ENCODE measurements at regions not wholly inside any gene's neighbourhood (a gene's known extent, or its start where the extent isn't known, plus 50 kb on each side); places are given as distances from the start of the nearest gene placed in this dataset.
"Not testable (repeated sequence)": the region's sequence is repeated elsewhere in the genome, so short reads cannot be mapped to it uniquely, and the experiment has no call there.

- no peak for DNase-seq (ENCODE audit: low read depth in 2 of 2)
Observed at GRCh38 chr9:30609713-30610112, 1774.7 kb upstream of the ACO1 start.

GRCh38 chr9:30616782-30617181, 1767.7 kb upstream of the ACO1 start:
- DNase-seq (ENCODE audit: low read depth in 2 of 2), result not testable (repeated sequence)

- no peak for DNase-seq (ENCODE audit: low read depth in 2 of 2)
Observed at GRCh38 chr9:30622561-30622960, 1761.9 kb upstream of the ACO1 start.

GRCh38 chr9:30628915-30629567, 1755.4 kb upstream of the ACO1 start:
- DNase-seq (ENCODE audit: low read depth in 2 of 2), result no peak

GRCh38 chr9:30630459-30630858, 1754.0 kb upstream of the ACO1 start:
- no peak for DNase-seq (ENCODE audit: low read depth in 2 of 2)

- DNase-seq (ENCODE audit: low read depth in 2 of 2), result not testable (repeated sequence)
Observed at GRCh38 chr9:30646639-30647038, 1737.8 kb upstream of the ACO1 start.

- no peak for DNase-seq (ENCODE audit: low read depth in 2 of 2)
Observed at GRCh38 chr9:30661925-30662324, 1722.5 kb upstream of the ACO1 start.

- DNase-seq (ENCODE audit: low read depth in 2 of 2), result no peak
Observed at GRCh38 chr9:30670805-30671562, 1713.5 kb upstream of the ACO1 start.

GRCh38 chr9:30673132-30673531, 1711.3 kb upstream of the ACO1 start:
- no peak for DNase-seq (ENCODE audit: low read depth in 2 of 2)

- DNase-seq (ENCODE audit: low read depth in 2 of 2), result no peak
Observed at GRCh38 chr9:30676651-30677050, 1707.8 kb upstream of the ACO1 start.

GRCh38 chr9:30677221-30677620, 1707.2 kb upstream of the ACO1 start:
- DNase-seq (ENCODE audit: low read depth in 2 of 2), result no peak

GRCh38 chr9:30688801-30689200, 1695.6 kb upstream of the ACO1 start:
- no peak for DNase-seq (ENCODE audit: low read depth in 2 of 2)

GRCh38 chr9:30697958-30698357, 1686.5 kb upstream of the ACO1 start:
- DNase-seq (ENCODE audit: low read depth in 2 of 2), result no peak

- DNase-seq (ENCODE audit: low read depth in 2 of 2), result no peak
Observed at GRCh38 chr9:30711591-30711990, 1672.9 kb upstream of the ACO1 start.

- DNase-seq (ENCODE audit: low read depth in 2 of 2), result no peak
Observed at GRCh38 chr9:30713243-30713642, 1671.2 kb upstream of the ACO1 start.

GRCh38 chr9:30714389-30714788, 1670.1 kb upstream of the ACO1 start:
- no peak for DNase-seq (ENCODE audit: low read depth in 2 of 2)

GRCh38 chr9:30718483-30718882, 1666.0 kb upstream of the ACO1 start:
- no peak for DNase-seq (ENCODE audit: low read depth in 2 of 2)

- no peak for DNase-seq (ENCODE audit: low read depth in 2 of 2)
Observed at GRCh38 chr9:30722065-30722464, 1662.4 kb upstream of the ACO1 start.

- DNase-seq (ENCODE audit: low read depth in 2 of 2), result no peak
Observed at GRCh38 chr9:30723656-30724055, 1660.8 kb upstream of the ACO1 start.

GRCh38 chr9:30732060-30732459, 1652.4 kb upstream of the ACO1 start:
- no peak for DNase-seq (ENCODE audit: low read depth in 2 of 2)

- no peak for DNase-seq (ENCODE audit: low read depth in 2 of 2)
Observed at GRCh38 chr9:30744871-30745270, 1639.6 kb upstream of the ACO1 start.

- no peak for DNase-seq (ENCODE audit: low read depth in 2 of 2)
Observed at GRCh38 chr9:30746589-30746988, 1637.9 kb upstream of the ACO1 start.

GRCh38 chr9:30757723-30758122, 1626.7 kb upstream of the ACO1 start:
- DNase-seq (ENCODE audit: low read depth in 2 of 2), result no peak
